ENCODE measurements at regions not wholly inside any gene's neighbourhood (a gene's known extent, or its start where the extent isn't known, plus 50 kb on each side); places are given as distances from the start of the nearest gene placed in this dataset.

DNA sequence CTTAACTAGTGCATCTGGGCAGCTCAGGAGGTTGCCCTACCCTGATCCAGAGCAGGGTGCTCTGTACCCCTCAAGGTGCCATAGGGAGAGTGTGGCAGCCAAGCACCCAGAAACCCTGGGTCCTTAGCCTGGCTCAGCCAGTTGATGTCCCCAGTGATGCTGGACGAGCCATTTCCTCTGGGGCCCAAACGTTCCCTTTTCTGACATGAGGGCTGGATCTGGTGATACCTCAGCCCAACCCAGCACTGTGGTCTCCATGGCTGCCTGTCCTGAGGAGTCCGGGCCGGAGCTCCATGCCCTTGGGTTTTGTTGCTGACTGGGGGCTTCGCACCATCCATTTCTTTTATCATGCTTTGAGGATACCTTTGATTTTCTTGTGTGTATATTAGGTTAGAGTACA, 87.9 kb upstream of the IKZF1 start:
- intact Hi-C loops (cut with micrococcal nuclease; ENCODE audit: unreplicated experiment): no loop called here
- DNase-seq (ENCODE audit: low read depth, low spot score): no peak
- no peak for ATAC-seq

DNA sequence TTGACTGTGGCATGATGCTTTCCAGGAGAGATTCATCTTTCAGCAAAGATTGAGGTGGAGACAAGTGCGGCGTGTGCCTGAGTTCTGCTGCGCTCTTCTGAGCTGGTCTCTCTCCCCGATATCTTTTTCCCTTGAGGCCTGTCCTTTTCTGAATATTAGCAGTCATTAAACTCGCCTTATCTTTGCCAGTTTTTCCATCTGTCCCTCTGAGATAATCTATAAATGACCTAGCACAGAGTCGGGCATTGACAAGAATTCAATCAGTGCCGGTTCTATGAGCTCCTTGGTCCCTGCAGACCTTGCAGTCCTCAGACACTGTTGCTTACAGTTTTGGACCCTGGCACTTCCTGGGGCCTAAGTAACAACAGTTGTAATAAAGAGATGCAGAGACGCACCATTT, 89.7 kb upstream of the IKZF1 start:
- no peak overlapping the region for H3K4me3 ChIP-seq (ENCODE audit: low read depth in 2 of 2, low read length in 2 of 2)
- DNase-seq (ENCODE audit: low read depth, low spot score) (no peak), ATAC-seq (no peak)
- no peak overlapping the region for H3K27ac ChIP-seq (ENCODE audit: low read length)
- no peaks in the 10 kb centered on the region for H3K4me1 ChIP-seq (ENCODE audit: control insufficient read depth, insufficient read depth, low read length)
- intact Hi-C loops (cut with micrococcal nuclease; ENCODE audit: unreplicated experiment) (no loop called here), in situ Hi-C loops (cut with HindIII; ENCODE audit: low pct_unique_long_range_greater_than_20kb, low sequenced_read_pairs) (no loop called here)
- no TSS peak for BruUV-seq (replicated peaks)
- H3K36me3 ChIP-seq (ENCODE audit: control insufficient read depth, insufficient read depth, low read length): no peaks in the 10 kb centered on the region
- TF ChIP-seq TCF7L2 (IDR thresholded peaks at IDR 0.05; ENCODE audit: low read depth, low read length) (no peak), POLR2AphosphoS5 (IDR thresholded peaks at IDR 0.05; ENCODE audit: low read depth, low read length) (no peak), SIN3A (IDR thresholded peaks at IDR 0.05; ENCODE audit: borderline replicate concordance, insufficient read depth, low read depth, low read length) (no peak)
- TF ChIP-seq, protein P1, sequence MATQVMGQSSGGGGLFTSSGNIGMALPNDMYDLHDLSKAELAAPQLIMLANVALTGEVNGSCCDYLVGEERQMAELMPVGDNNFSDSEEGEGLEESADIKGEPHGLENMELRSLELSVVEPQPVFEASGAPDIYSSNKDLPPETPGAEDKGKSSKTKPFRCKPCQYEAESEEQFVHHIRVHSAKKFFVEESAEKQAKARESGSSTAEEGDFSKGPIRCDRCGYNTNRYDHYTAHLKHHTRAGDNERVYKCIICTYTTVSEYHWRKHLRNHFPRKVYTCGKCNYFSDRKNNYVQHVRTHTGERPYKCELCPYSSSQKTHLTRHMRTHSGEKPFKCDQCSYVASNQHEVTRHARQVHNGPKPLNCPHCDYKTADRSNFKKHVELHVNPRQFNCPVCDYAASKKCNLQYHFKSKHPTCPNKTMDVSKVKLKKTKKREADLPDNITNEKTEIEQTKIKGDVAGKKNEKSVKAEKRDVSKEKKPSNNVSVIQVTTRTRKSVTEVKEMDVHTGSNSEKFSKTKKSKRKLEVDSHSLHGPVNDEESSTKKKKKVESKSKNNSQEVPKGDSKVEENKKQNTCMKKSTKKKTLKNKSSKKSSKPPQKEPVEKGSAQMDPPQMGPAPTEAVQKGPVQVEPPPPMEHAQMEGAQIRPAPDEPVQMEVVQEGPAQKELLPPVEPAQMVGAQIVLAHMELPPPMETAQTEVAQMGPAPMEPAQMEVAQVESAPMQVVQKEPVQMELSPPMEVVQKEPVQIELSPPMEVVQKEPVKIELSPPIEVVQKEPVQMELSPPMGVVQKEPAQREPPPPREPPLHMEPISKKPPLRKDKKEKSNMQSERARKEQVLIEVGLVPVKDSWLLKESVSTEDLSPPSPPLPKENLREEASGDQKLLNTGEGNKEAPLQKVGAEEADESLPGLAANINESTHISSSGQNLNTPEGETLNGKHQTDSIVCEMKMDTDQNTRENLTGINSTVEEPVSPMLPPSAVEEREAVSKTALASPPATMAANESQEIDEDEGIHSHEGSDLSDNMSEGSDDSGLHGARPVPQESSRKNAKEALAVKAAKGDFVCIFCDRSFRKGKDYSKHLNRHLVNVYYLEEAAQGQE (IDR thresholded peaks at IDR 0.05; ENCODE audit: insufficient read depth in 1 of 2, low read depth in 2 of 2, low read length in 1 of 2): no peak
- TF ChIP-seq, protein P2, sequence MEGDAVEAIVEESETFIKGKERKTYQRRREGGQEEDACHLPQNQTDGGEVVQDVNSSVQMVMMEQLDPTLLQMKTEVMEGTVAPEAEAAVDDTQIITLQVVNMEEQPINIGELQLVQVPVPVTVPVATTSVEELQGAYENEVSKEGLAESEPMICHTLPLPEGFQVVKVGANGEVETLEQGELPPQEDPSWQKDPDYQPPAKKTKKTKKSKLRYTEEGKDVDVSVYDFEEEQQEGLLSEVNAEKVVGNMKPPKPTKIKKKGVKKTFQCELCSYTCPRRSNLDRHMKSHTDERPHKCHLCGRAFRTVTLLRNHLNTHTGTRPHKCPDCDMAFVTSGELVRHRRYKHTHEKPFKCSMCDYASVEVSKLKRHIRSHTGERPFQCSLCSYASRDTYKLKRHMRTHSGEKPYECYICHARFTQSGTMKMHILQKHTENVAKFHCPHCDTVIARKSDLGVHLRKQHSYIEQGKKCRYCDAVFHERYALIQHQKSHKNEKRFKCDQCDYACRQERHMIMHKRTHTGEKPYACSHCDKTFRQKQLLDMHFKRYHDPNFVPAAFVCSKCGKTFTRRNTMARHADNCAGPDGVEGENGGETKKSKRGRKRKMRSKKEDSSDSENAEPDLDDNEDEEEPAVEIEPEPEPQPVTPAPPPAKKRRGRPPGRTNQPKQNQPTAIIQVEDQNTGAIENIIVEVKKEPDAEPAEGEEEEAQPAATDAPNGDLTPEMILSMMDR (IDR thresholded peaks at IDR 0.05): no peak
- CTCF ChIA-PET: no interaction called here
- no peaks in the 10 kb centered on the region for H3K9me3 ChIP-seq (ENCODE audit: control insufficient read depth, insufficient read depth, low read depth, low read length)
- peaks cover 11% of the 10 kb centered on the region; the same call in 1 of the 2 replicates for H3K27me3 ChIP-seq (ENCODE audit: control insufficient read depth, insufficient read depth, low read length)
- POLR2A ChIA-PET: no interaction called here

More for the DNA sequence above, 87.9 kb upstream of the IKZF1 start:
- in situ Hi-C loops (cut with HindIII; ENCODE audit: low pct_unique_long_range_greater_than_20kb, low sequenced_read_pairs): no loop called here
- Histone ChIP-seq H3K27me3 (ENCODE audit: control insufficient read depth, insufficient read depth, low read length) (peaks cover 11% of the 10 kb centered on the region; the same call in 1 of the 2 replicates), H3K4me3 (ENCODE audit: low read depth in 2 of 2, low read length in 2 of 2) (no peak overlapping the region), H3K4me1 (ENCODE audit: control insufficient read depth, insufficient read depth, low read length) (no peaks in the 10 kb centered on the region), H3K9me3 (ENCODE audit: control insufficient read depth, insufficient read depth, low read depth, low read length) (no peaks in the 10 kb centered on the region), H3K36me3 (ENCODE audit: control insufficient read depth, insufficient read depth, low read length) (no peaks in the 10 kb centered on the region), H3K27ac (ENCODE audit: low read length) (no peak overlapping the region)
- TF ChIP-seq TCF7L2 (IDR thresholded peaks at IDR 0.05; ENCODE audit: low read depth, low read length) (no peak), SIN3A (IDR thresholded peaks at IDR 0.05; ENCODE audit: borderline replicate concordance, insufficient read depth, low read depth, low read length) (no peak)
- TF ChIP-seq, protein P1 (IDR thresholded peaks at IDR 0.05; ENCODE audit: insufficient read depth in 1 of 2, low read depth in 2 of 2, low read length in 1 of 2): no peak
- ChIA-PET POLR2A (no interaction called here), CTCF (no interaction called here)
- no TSS peak for BruUV-seq (replicated peaks)
